K562 (cell line): ENCODE measurements at regions not wholly inside any gene's neighbourhood (a gene's known extent, or its start where the extent isn't known, plus 50 kb on each side); places are given as distances from the start of the nearest gene placed in this dataset.

ENCODE experiments used
- ATAC-seq: fragments of 200-7000 bp; cut with Tn5 transposase; 3 replicates; pipeline ENCODE4 v1.9.1; 2020; ENCODE audit warnings: moderate library complexity
- BruUV-seq: library from RNA; stranded (reverse); fragments of 400-500 nt; replicated peaks from 2 replicates; lab custom pipeline; 2021; lab: Mats Ljungman, UMichigan
- CTCF ChIA-PET: fragments of 300-600 bp; formaldehyde crosslinking; extraction: SDS; loops from one replicate; lab custom pipeline; 2021; ENCODE audit warnings: low intra/inter-chr PET ratio; lab: Yijun Ruan, JAX
- POLR2A ChIA-PET: fragments of 300-600, 350-650 bp; sonication (Branson Sonifier 250); formaldehyde crosslinking; extraction: SDS; loops from one replicate; lab custom pipeline; 2021; ENCODE audit warnings: antibody characterized with exemption, inconsistent platforms; lab: Yijun Ruan, JAX
- DNase-seq, 4 experiments: peaks; one replicate each; pipeline versions ENCODE4 v3.0.0 to v3.0.0-alpha.2; 2011 to 2018; ENCODE audit warnings: low spot score in 3 of 4, mixed read lengths in 3 of 4; ENCODE audit errors: extremely low read depth in 1 of 4
- FAIRE-seq: peaks from 2 replicates; lab custom pipeline; 2011; peaks lifted over from hg19 to GRCh38; lab: Jason Lieb, UNC
- H2AFZ ChIP-seq: 2 replicates; pipeline ENCODE4 v1.6.0; 2011; ENCODE audit warnings: low read depth, low read length, control low read depth, inconsistent platforms
- H3K27ac ChIP-seq: fragments of 200-600 bp; 3 replicates; pipeline ENCODE4 v1.8.0; 2011; ENCODE audit warnings: low read depth, mild to moderate bottlenecking, control low read depth, inconsistent platforms, low read length, moderate library complexity, mixed read lengths; ENCODE audit errors: extremely low read depth
- H3K27me3 ChIP-seq, 2 experiments: fragments of 300-600 bp in 1 of 2; 2 replicates in 1 of 2; 3 replicates in 1 of 2; pipeline versions ENCODE4 v1.6.0 to v1.8.0; 2011; ENCODE audit warnings: inconsistent platforms in 2 of 2, low read length in 2 of 2, mild to moderate bottlenecking in 1 of 2, mixed read lengths in 1 of 2, moderate library complexity in 1 of 2; ENCODE audit not compliant: control insufficient read depth in 2 of 2, insufficient read depth in 2 of 2
- H3K36me3 ChIP-seq: fragments of 300-600 bp; 3 replicates; pipeline ENCODE4 v1.8.0; 2011; ENCODE audit warnings: mild to moderate bottlenecking, low read length, inconsistent platforms; ENCODE audit not compliant: control insufficient read depth, insufficient read depth
- H3K4me1 ChIP-seq, 2 experiments: fragments of 200-600 bp in 1 of 2; replicated peaks in 1 of 2; 2 replicates in 1 of 2; 3 replicates in 1 of 2; pipeline versions ENCODE4 v1.5.1 to v1.8.0; 2011; ENCODE audit warnings: inconsistent platforms in 2 of 2, low read length in 2 of 2, mild to moderate bottlenecking in 1 of 2, mixed read lengths in 1 of 2, moderate library complexity in 1 of 2; ENCODE audit not compliant: control insufficient read depth in 2 of 2, insufficient read depth in 2 of 2
- H3K4me2 ChIP-seq: 2 replicates; pipeline ENCODE4 v1.6.1; 2011; ENCODE audit warnings: low read length, control low read depth, inconsistent platforms, mixed read lengths; ENCODE audit not compliant: insufficient read depth
- H3K4me3 ChIP-seq: fragments of 200-600 bp; sonication (generic), shearing (Covaris generic); 2 replicates; pipeline ENCODE4 v1.5.1; 2016; ENCODE audit warnings: control low read depth, inconsistent platforms
- H3K79me2 ChIP-seq: fragments of 200-600 bp; 3 replicates; pipeline ENCODE4 v1.8.0; 2011; ENCODE audit warnings: low read length, inconsistent platforms; ENCODE audit not compliant: control insufficient read depth, insufficient read depth
- H3K9ac ChIP-seq, 2 experiments: 2 replicates each; pipeline versions ENCODE4 v1.6.0 to v1.6.1; 2011; ENCODE audit warnings: low read depth in 2 of 2, low read length in 2 of 2, control low read depth in 1 of 2, inconsistent platforms in 1 of 2, mild to moderate bottlenecking in 1 of 2, mixed read lengths in 1 of 2; ENCODE audit not compliant: insufficient read depth in 1 of 2
- H3K9me1 ChIP-seq: one replicate; pipeline ENCODE4 v1.6.0; 2011; ENCODE audit warnings: inconsistent platforms, mild to moderate bottlenecking, low read length, moderate library complexity; ENCODE audit not compliant: control insufficient read depth, insufficient read depth
- H3K9me3 ChIP-seq: replicated peaks from 2 replicates; pipeline ENCODE4 v1.5.1; 2011; ENCODE audit warnings: low read depth, low read length, inconsistent platforms; ENCODE audit not compliant: control insufficient read depth, insufficient read depth
- H4K20me1 ChIP-seq: replicated peaks from 2 replicates; pipeline ENCODE4 v1.6.1; 2011; ENCODE audit warnings: low read length, inconsistent platforms, mixed read lengths; ENCODE audit not compliant: control insufficient read depth, insufficient read depth
- CBX2 ChIP-seq: fragments of 200-600 bp; sonication (generic); IDR thresholded peaks from one replicate; pipeline ENCODE4 v1.6.1; 2012; ENCODE audit warnings: mild to moderate bottlenecking, low read length, inconsistent platforms; ENCODE audit not compliant: insufficient read depth, poor library complexity, severe bottlenecking
- CEBPG ChIP-seq, 3 experiments: fragments of 200-800 bp in 1 of 3; sonication (Bioruptor generic) in 1 of 3; sonication (generic) in 1 of 3; formaldehyde crosslinking in 1 of 3; IDR thresholded peaks in 2 of 3; conservative IDR thresholded peaks in 1 of 3; 2 replicates each; pipeline versions ENCODE4 v1.6.1 to v1.8.0; 2016 to 2022; ENCODE audit warnings: missing compliant biosample characterization in 2 of 3, missing genetic modification characterization in 2 of 3, mild to moderate bottlenecking in 1 of 3, missing genetic modification reagents in 1 of 3
- CTBP1 ChIP-seq: fragments of 450-650 bp; IDR thresholded peaks from 2 replicates; pipeline ENCODE4 v1.6.1; 2016; ENCODE audit warnings: borderline replicate concordance
- MYNN ChIP-seq, 2 experiments: sonication (generic); formaldehyde crosslinking in 1 of 2; IDR thresholded peaks; 2 replicates each; pipeline versions ENCODE4 v1.5.0 to v1.6.1; 2016 to 2020; ENCODE audit warnings: antibody characterized with exemption in 1 of 2, missing genetic modification reagents in 1 of 2
- NFE2 ChIP-seq: IDR thresholded peaks from 2 replicates; pipeline ENCODE4 v1.6.1; 2014; ENCODE audit warnings: antibody characterized with exemption, low read depth
- RAD21 ChIP-seq, 2 experiments: fragments of 250-450 bp in 1 of 2; fragments of 450-650 bp in 1 of 2; sonication (Bioruptor Pico) in 1 of 2; formaldehyde crosslinking in 1 of 2; IDR thresholded peaks in 1 of 2; conservative IDR thresholded peaks in 1 of 2; 2 replicates each; pipeline versions ENCODE4 v1.4.0 to v1.8.0; 2020 to 2022; ENCODE audit warnings: mild to moderate bottlenecking in 2 of 2, moderate library complexity in 1 of 2
- SIX5 ChIP-seq, 2 experiments: IDR thresholded peaks; 2 replicates each; pipeline ENCODE4 v1.6.1; 2011; ENCODE audit warnings: low read length in 2 of 2, borderline replicate concordance in 1 of 2, low read depth in 1 of 2, mild to moderate bottlenecking in 1 of 2, moderate library complexity in 1 of 2; ENCODE audit not compliant: insufficient read depth in 1 of 2
- SMAD3 ChIP-seq: fragments of 450-650 bp; formaldehyde crosslinking; conservative IDR thresholded peaks from 2 replicates; pipeline ENCODE4 v1.4.0; 2020; ENCODE audit warnings: mild to moderate bottlenecking
- SP2 ChIP-seq: IDR thresholded peaks from 2 replicates; pipeline ENCODE4 v1.6.1; 2011; ENCODE audit warnings: mild to moderate bottlenecking, low read depth, low read length, moderate library complexity; ENCODE audit not compliant: poor library complexity, severe bottlenecking; ENCODE audit errors: extremely low read depth
- TAL1 ChIP-seq: fragments of 450-650 bp; IDR thresholded peaks from 2 replicates; pipeline ENCODE4 v1.6.1; 2016; ENCODE audit warnings: mild to moderate bottlenecking
- TEAD4 ChIP-seq, 2 experiments: sonication (generic) in 1 of 2; formaldehyde crosslinking in 1 of 2; IDR thresholded peaks; 2 replicates each; pipeline versions ENCODE4 v1.6.1 to v1.8.0; 2012 to 2022; ENCODE audit warnings: borderline replicate concordance in 1 of 2, inconsistent platforms in 1 of 2, low read length in 1 of 2, mild to moderate bottlenecking in 1 of 2, missing genetic modification reagents in 1 of 2
- ZFPM2 ChIP-seq: fragments of 250-450 bp; sonication (Bioruptor Pico); IDR thresholded peaks from 2 replicates; pipeline ENCODE4 v1.5.1; 2022; ENCODE audit warnings: mild to moderate bottlenecking
- ZNF212 ChIP-seq: fragments of 450-650 bp; formaldehyde crosslinking; IDR thresholded peaks from 2 replicates; pipeline ENCODE4 v1.4.0; 2020; ENCODE audit warnings: mild to moderate bottlenecking
- ZNF239 ChIP-seq: fragments of 250-450 bp; sonication (Bioruptor Pico); IDR thresholded peaks from 2 replicates; pipeline ENCODE4 v1.4.0; 2020; ENCODE audit warnings: mild to moderate bottlenecking
- ZNF668 ChIP-seq: fragments of 250-450 bp; sonication (Bioruptor Pico); IDR thresholded peaks from 2 replicates; pipeline ENCODE4 v1.8.0; 2022; ENCODE audit warnings: mild to moderate bottlenecking, inconsistent platforms
- whole genome bisulfite sequencing: fragments of 100-300 bp; shearing (Covaris generic); methylation state at CpG from one replicate; pipeline ENCODE4 v1.1.6; 2016; ENCODE audit warnings: low coverage, mixed read lengths; ENCODE audit not compliant: insufficient coverage; ENCODE audit errors: missing lambda C conversion rate; 5-methylcytosine and 5-hydroxymethylcytosine counted together
- in situ Hi-C: fragments of 300-500 bp; cut with MboI; formaldehyde crosslinking; loops from 4 replicates; pipeline ENCODE4 v1.15.0; 2018; ENCODE audit warnings: inconsistent platforms, mixed read lengths
- intact Hi-C: fragments of 100-400 bp; cut with micrococcal nuclease; formaldehyde crosslinking; loops from 2 replicates; pipeline ENCODE4 v1.14.2; 2022
- TF ChIP-seq, protein P1 (sequence below): sonication (generic); formaldehyde crosslinking; IDR thresholded peaks from 2 replicates; pipeline ENCODE4 v1.8.1; 2023; ENCODE audit warnings: mild to moderate bottlenecking, missing genetic modification reagents
- TF ChIP-seq, protein P2 (sequence below): sonication (generic); formaldehyde crosslinking; IDR thresholded peaks from 2 replicates; pipeline ENCODE4 v1.8.0; 2022; ENCODE audit warnings: mild to moderate bottlenecking, missing genetic modification reagents
- TF ChIP-seq, protein P3 (sequence below): conservative IDR thresholded peaks from 2 replicates; pipeline ENCODE4 v1.6.1; 2011; ENCODE audit warnings: low read depth, mild to moderate bottlenecking, low read length; ENCODE audit not compliant: control insufficient read depth

DNA sequence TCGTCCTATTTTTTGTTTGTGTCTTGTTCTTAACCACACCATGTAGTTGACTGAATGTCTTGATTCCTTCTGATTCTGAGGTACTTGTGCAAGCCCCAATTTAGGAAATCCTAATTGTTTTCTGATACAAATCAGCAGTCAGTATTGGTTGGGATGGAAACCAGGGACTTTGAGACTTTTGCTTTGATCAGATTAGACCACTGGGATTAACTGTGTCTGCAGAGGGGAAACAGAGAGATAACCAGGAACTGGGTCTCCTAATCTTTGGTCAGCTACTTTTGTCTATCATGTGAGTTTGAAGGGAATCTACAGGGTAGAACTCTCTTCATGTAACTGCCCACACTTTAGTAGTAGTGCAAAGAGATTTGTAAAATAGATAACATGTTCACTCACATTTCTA is 173.8 kb upstream of the POC5 start:
- H3K27ac ChIP-seq: no peak overlapping the region
- 0% methylated on average over 1 of the region's 1 CpG for WGBS
- H3K79me2 ChIP-seq: no peaks in the 10 kb centered on the region
- ATAC-seq: no peak
- H3K9ac ChIP-seq: no peak overlapping the region
- no peak for DNase-seq
- H3K4me2 ChIP-seq: no peak overlapping the region
- no peaks in the 10 kb centered on the region for H3K4me1 ChIP-seq
- BruUV-seq: no TSS peak
- no peaks in the 10 kb centered on the region for H3K27me3 ChIP-seq
- H3K36me3 ChIP-seq: no peaks in the 10 kb centered on the region
- POLR2A ChIA-PET: no interaction called here
- in situ Hi-C loops: no loop called here
- H2AFZ ChIP-seq: no peak overlapping the region
- CTCF ChIA-PET: no interaction called here
- no peak overlapping the region for H3K4me3 ChIP-seq
- FAIRE-seq: no peak
- H3K9me3 ChIP-seq: no peaks in the 10 kb centered on the region
- intact Hi-C loops: no loop called here
- H4K20me1 ChIP-seq: no peaks in the 10 kb centered on the region
- H3K9me1 ChIP-seq: no peaks in the 10 kb centered on the region
- TF ChIP-seq SMAD3 (CRISPR knock-in tag) (no peak), NFE2 (no peak), SP2 (no peak), RAD21 (CRISPR knock-in tag; conservative IDR thresholded peaks at IDR 0.05 in 1 of 2, IDR thresholded peaks at IDR 0.05 in 1 of 2) (no peak), TAL1 (no peak), CEBPG (CRISPR knock-in tag; IDR thresholded peaks at IDR 0.05) (no peak), CEBPG (tag; conservative IDR thresholded peaks at IDR 0.05 in 1 of 2, IDR thresholded peaks at IDR 0.05 in 1 of 2) (no peak), ZNF668 (CRISPR knock-in tag) (no peak), ZNF239 (CRISPR knock-in tag) (no peak), ZFPM2 (CRISPR knock-in tag) (no peak), SIX5 (IDR thresholded peaks at IDR 0.05; ENCODE audit: borderline replicate concordance in 1 of 2, insufficient read depth in 1 of 2, low read depth in 1 of 2, low read length in 2 of 2) (no peak), CTBP1 (no peak), ZNF212 (no peak), MYNN (IDR thresholded peaks at IDR 0.05) (no peak), MYNN (CRISPR knock-in tag; IDR thresholded peaks at IDR 0.05) (no peak), TEAD4 (IDR thresholded peaks at IDR 0.05; ENCODE audit: low read length) (no peak), TEAD4 (CRISPR knock-in tag; IDR thresholded peaks at IDR 0.05; ENCODE audit: borderline replicate concordance) (no peak), CBX2 (no peak)
- TF ChIP-seq, protein P1, sequence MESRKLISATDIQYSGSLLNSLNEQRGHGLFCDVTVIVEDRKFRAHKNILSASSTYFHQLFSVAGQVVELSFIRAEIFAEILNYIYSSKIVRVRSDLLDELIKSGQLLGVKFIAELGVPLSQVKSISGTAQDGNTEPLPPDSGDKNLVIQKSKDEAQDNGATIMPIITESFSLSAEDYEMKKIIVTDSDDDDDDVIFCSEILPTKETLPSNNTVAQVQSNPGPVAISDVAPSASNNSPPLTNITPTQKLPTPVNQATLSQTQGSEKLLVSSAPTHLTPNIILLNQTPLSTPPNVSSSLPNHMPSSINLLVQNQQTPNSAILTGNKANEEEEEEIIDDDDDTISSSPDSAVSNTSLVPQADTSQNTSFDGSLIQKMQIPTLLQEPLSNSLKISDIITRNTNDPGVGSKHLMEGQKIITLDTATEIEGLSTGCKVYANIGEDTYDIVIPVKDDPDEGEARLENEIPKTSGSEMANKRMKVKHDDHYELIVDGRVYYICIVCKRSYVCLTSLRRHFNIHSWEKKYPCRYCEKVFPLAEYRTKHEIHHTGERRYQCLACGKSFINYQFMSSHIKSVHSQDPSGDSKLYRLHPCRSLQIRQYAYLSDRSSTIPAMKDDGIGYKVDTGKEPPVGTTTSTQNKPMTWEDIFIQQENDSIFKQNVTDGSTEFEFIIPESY (CRISPR knock-in tag): no peak
- TF ChIP-seq, protein P2, sequence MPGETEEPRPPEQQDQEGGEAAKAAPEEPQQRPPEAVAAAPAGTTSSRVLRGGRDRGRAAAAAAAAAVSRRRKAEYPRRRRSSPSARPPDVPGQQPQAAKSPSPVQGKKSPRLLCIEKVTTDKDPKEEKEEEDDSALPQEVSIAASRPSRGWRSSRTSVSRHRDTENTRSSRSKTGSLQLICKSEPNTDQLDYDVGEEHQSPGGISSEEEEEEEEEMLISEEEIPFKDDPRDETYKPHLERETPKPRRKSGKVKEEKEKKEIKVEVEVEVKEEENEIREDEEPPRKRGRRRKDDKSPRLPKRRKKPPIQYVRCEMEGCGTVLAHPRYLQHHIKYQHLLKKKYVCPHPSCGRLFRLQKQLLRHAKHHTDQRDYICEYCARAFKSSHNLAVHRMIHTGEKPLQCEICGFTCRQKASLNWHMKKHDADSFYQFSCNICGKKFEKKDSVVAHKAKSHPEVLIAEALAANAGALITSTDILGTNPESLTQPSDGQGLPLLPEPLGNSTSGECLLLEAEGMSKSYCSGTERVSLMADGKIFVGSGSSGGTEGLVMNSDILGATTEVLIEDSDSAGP (CRISPR knock-in tag): no peak
- TF ChIP-seq, protein P3, sequence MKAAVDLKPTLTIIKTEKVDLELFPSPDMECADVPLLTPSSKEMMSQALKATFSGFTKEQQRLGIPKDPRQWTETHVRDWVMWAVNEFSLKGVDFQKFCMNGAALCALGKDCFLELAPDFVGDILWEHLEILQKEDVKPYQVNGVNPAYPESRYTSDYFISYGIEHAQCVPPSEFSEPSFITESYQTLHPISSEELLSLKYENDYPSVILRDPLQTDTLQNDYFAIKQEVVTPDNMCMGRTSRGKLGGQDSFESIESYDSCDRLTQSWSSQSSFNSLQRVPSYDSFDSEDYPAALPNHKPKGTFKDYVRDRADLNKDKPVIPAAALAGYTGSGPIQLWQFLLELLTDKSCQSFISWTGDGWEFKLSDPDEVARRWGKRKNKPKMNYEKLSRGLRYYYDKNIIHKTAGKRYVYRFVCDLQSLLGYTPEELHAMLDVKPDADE: no peak
